ENCODE measurements at regions not wholly inside any gene's neighbourhood (a gene's known extent, or its start where the extent isn't known, plus 50 kb on each side); places are given as distances from the start of the nearest gene placed in this dataset.

DNA sequence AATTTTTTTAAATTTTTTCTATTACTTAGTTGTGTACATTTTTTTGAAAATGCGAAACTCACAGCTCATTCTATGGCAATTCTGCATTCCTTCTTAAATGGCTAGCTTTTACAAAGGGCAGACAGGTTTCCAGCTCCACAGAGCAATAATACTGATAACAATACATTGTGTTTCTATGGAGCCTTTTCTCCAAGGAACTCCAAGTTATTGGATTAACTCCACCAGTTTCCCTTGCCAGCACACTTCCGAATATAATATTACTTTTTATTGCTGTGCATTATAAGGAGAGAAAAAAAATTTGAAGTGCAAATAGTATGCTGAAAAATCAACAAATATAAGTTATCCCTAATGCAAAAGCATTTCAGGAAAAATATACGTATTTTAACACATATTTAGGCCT is 127.5 kb upstream of the PSMD7 start:
- TF ChIP-seq, protein P1, sequence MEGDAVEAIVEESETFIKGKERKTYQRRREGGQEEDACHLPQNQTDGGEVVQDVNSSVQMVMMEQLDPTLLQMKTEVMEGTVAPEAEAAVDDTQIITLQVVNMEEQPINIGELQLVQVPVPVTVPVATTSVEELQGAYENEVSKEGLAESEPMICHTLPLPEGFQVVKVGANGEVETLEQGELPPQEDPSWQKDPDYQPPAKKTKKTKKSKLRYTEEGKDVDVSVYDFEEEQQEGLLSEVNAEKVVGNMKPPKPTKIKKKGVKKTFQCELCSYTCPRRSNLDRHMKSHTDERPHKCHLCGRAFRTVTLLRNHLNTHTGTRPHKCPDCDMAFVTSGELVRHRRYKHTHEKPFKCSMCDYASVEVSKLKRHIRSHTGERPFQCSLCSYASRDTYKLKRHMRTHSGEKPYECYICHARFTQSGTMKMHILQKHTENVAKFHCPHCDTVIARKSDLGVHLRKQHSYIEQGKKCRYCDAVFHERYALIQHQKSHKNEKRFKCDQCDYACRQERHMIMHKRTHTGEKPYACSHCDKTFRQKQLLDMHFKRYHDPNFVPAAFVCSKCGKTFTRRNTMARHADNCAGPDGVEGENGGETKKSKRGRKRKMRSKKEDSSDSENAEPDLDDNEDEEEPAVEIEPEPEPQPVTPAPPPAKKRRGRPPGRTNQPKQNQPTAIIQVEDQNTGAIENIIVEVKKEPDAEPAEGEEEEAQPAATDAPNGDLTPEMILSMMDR (IDR thresholded peaks at IDR 0.05) = no peak
- no peak for TF ChIP-seq POLR2A (IDR thresholded peaks at IDR 0.05)
- TF ChIP-seq POLR2AphosphoS5 (IDR thresholded peaks at IDR 0.05) = no peak
- TF ChIP-seq EP300 (IDR thresholded peaks at IDR 0.05) = no peak

Data from suprapubic skin (tissue), 4 donors.